ENCODE measurements at regions not wholly inside any gene's neighbourhood (a gene's known extent, or its start where the extent isn't known, plus 50 kb on each side); places are given as distances from the start of the nearest gene placed in this dataset.

- no peak overlapping the region for H3K27ac ChIP-seq (ENCODE audit: low read depth, low read length)
- no peaks in the 10 kb centered on the region for H3K36me3 ChIP-seq (ENCODE audit: insufficient read depth, low read length)
- no peak overlapping the region for H3K9ac ChIP-seq (ENCODE audit: low read depth, low read length)
- no peak overlapping the region for H3K4me3 ChIP-seq (ENCODE audit: low read length)
- H3K9me3 ChIP-seq (ENCODE audit: insufficient read depth, low read depth, low read length): no peaks in the 10 kb centered on the region
- H3K4me1 ChIP-seq (ENCODE audit: insufficient read depth, low read length): no peaks in the 10 kb centered on the region
- 96% methylated on average over 14 of the region's 14 CpGs for WGBS
- H3K27me3 ChIP-seq (ENCODE audit: insufficient read depth, low read length): no peaks in the 10 kb centered on the region
These were observed 245.0 kb downstream of the TTLL2 start for GRCh38 chr6:167569879-167570278.

GRCh38 chr6:167570460-167571400 lies 245.8 kb downstream of the TTLL2 start:
- H3K27me3 ChIP-seq (ENCODE audit: insufficient read depth, low read length): no peaks in the 10 kb centered on the region
- H3K4me1 ChIP-seq (ENCODE audit: insufficient read depth, low read length): no peaks in the 10 kb centered on the region
- WGBS: 94% methylated on average over 25 of the region's 25 CpGs
- H3K9me3 ChIP-seq (ENCODE audit: insufficient read depth, low read depth, low read length): no peaks in the 10 kb centered on the region
- no peak overlapping the region for H3K4me3 ChIP-seq (ENCODE audit: low read length)
- no peak overlapping the region for H3K27ac ChIP-seq (ENCODE audit: low read depth, low read length)
- H3K9ac ChIP-seq (ENCODE audit: low read depth, low read length): no peak overlapping the region
- H3K36me3 ChIP-seq (ENCODE audit: insufficient read depth, low read length): no peaks in the 10 kb centered on the region

- Histone ChIP-seq H3K36me3 (ENCODE audit: insufficient read depth, low read length) (no peaks in the 10 kb centered on the region), H3K27ac (ENCODE audit: low read depth, low read length) (no peak overlapping the region), H3K4me3 (ENCODE audit: low read length) (no peak overlapping the region), H3K9ac (ENCODE audit: low read depth, low read length) (no peak overlapping the region), H3K9me3 (ENCODE audit: insufficient read depth, low read depth, low read length) (no peaks in the 10 kb centered on the region), H3K27me3 (ENCODE audit: insufficient read depth, low read length) (no peaks in the 10 kb centered on the region), H3K4me1 (ENCODE audit: insufficient read depth, low read length) (no peaks in the 10 kb centered on the region)
- 91% methylated on average over 9 of the region's 9 CpGs for WGBS
These were observed 246.7 kb downstream of the TTLL2 start for GRCh38 chr6:167571550-167571949.

GRCh38 chr6:167572106-167572505 lies 247.2 kb downstream of the TTLL2 start:
- no peaks in the 10 kb centered on the region for H3K9me3 ChIP-seq (ENCODE audit: insufficient read depth, low read depth, low read length)
- no peak overlapping the region for H3K4me3 ChIP-seq (ENCODE audit: low read length)
- H3K36me3 ChIP-seq (ENCODE audit: insufficient read depth, low read length): no peaks in the 10 kb centered on the region
- H3K27me3 ChIP-seq (ENCODE audit: insufficient read depth, low read length): no peaks in the 10 kb centered on the region
- H3K27ac ChIP-seq (ENCODE audit: low read depth, low read length): no peak overlapping the region
- H3K9ac ChIP-seq (ENCODE audit: low read depth, low read length): no peak overlapping the region
- no peaks in the 10 kb centered on the region for H3K4me1 ChIP-seq (ENCODE audit: insufficient read depth, low read length)
- 93% methylated on average over 9 of the region's 10 CpGs for WGBS

GRCh38 chr6:167572841-167573271 lies 248.0 kb downstream of the TTLL2 start:
- Histone ChIP-seq H3K9ac (ENCODE audit: low read depth, low read length) (no peak overlapping the region), H3K27ac (ENCODE audit: low read depth, low read length) (no peak overlapping the region), H3K4me1 (ENCODE audit: insufficient read depth, low read length) (no peaks in the 10 kb centered on the region), H3K36me3 (ENCODE audit: insufficient read depth, low read length) (no peaks in the 10 kb centered on the region), H3K9me3 (ENCODE audit: insufficient read depth, low read depth, low read length) (no peaks in the 10 kb centered on the region), H3K4me3 (ENCODE audit: low read length) (no peak overlapping the region), H3K27me3 (ENCODE audit: insufficient read depth, low read length) (no peaks in the 10 kb centered on the region)
- 76% methylated on average over 13 of the region's 13 CpGs for WGBS

GRCh38 chr6:167573461-167574215 lies 248.8 kb downstream of the TTLL2 start:
- H3K36me3 ChIP-seq (ENCODE audit: insufficient read depth, low read length): no peaks in the 10 kb centered on the region
- H3K27me3 ChIP-seq (ENCODE audit: insufficient read depth, low read length): no peaks in the 10 kb centered on the region
- H3K4me3 ChIP-seq (ENCODE audit: low read length): no peak overlapping the region
- WGBS: 88% methylated on average over 16 of the region's 16 CpGs
- no peak overlapping the region for H3K27ac ChIP-seq (ENCODE audit: low read depth, low read length)
- H3K4me1 ChIP-seq (ENCODE audit: insufficient read depth, low read length): no peaks in the 10 kb centered on the region
- H3K9me3 ChIP-seq (ENCODE audit: insufficient read depth, low read depth, low read length): no peaks in the 10 kb centered on the region
- H3K9ac ChIP-seq (ENCODE audit: low read depth, low read length): no peak overlapping the region

GRCh38 chr6:167574431-167575151 lies 249.7 kb downstream of the TTLL2 start:
- no peak overlapping the region for H3K9ac ChIP-seq (ENCODE audit: low read depth, low read length)
- WGBS: 91% methylated on average over 29 of the region's 29 CpGs

GRCh38 chr6:167575158-167575696 lies 250.3 kb downstream of the TTLL2 start:
- Histone ChIP-seq H3K4me1 (ENCODE audit: insufficient read depth, low read length) (no peaks in the 10 kb centered on the region; the same call in 1 of the 2 replicates), H3K27me3 (ENCODE audit: insufficient read depth, low read length) (no peaks in the 10 kb centered on the region), H3K36me3 (ENCODE audit: insufficient read depth, low read length) (no peaks in the 10 kb centered on the region), H3K4me3 (ENCODE audit: low read length) (no peak overlapping the region), H3K9ac (ENCODE audit: low read depth, low read length) (no peak overlapping the region), H3K27ac (ENCODE audit: low read depth, low read length) (no peak overlapping the region), H3K9me3 (ENCODE audit: insufficient read depth, low read depth, low read length) (no peaks in the 10 kb centered on the region)
- WGBS: 92% methylated on average over 23 of the region's 23 CpGs

More at GRCh38 chr6:167574431-167575151, 249.7 kb downstream of the TTLL2 start:
- no peak overlapping the region for H3K27ac ChIP-seq (ENCODE audit: low read depth, low read length)
- H3K36me3 ChIP-seq (ENCODE audit: insufficient read depth, low read length): no peaks in the 10 kb centered on the region
- H3K4me1 ChIP-seq (ENCODE audit: insufficient read depth, low read length): no peaks in the 10 kb centered on the region
- no peaks in the 10 kb centered on the region for H3K9me3 ChIP-seq (ENCODE audit: insufficient read depth, low read depth, low read length)
- H3K27me3 ChIP-seq (ENCODE audit: insufficient read depth, low read length): no peaks in the 10 kb centered on the region
- H3K4me3 ChIP-seq (ENCODE audit: low read length): no peak overlapping the region

GRCh38 chr6:167576050-167576741 lies 250.5 kb upstream of the AFDN start:
- WGBS: 90% methylated on average over 23 of the region's 23 CpGs
- H3K4me3 ChIP-seq (ENCODE audit: low read length): no peak overlapping the region
- no peaks in the 10 kb centered on the region for H3K36me3 ChIP-seq (ENCODE audit: insufficient read depth, low read length)
- no peaks in the 10 kb centered on the region for H3K9me3 ChIP-seq (ENCODE audit: insufficient read depth, low read depth, low read length)
- no peaks in the 10 kb centered on the region; the same call in 1 of the 2 replicates for H3K4me1 ChIP-seq (ENCODE audit: insufficient read depth, low read length)
- no peaks in the 10 kb centered on the region for H3K27me3 ChIP-seq (ENCODE audit: insufficient read depth, low read length)
- H3K9ac ChIP-seq (ENCODE audit: low read depth, low read length): no peak overlapping the region
- H3K27ac ChIP-seq (ENCODE audit: low read depth, low read length): no peak overlapping the region

- H3K36me3 ChIP-seq (ENCODE audit: insufficient read depth, low read length): no peaks in the 10 kb centered on the region
- H3K27ac ChIP-seq (ENCODE audit: low read depth, low read length): no peak overlapping the region
- H3K9ac ChIP-seq (ENCODE audit: low read depth, low read length): no peak overlapping the region
- H3K4me1 ChIP-seq (ENCODE audit: insufficient read depth, low read length): no peaks in the 10 kb centered on the region; the same call in 1 of the 2 replicates
- H3K27me3 ChIP-seq (ENCODE audit: insufficient read depth, low read length): no peaks in the 10 kb centered on the region
- H3K4me3 ChIP-seq (ENCODE audit: low read length): no peak overlapping the region
- 77% methylated on average over 21 of the region's 21 CpGs for WGBS
- H3K9me3 ChIP-seq (ENCODE audit: insufficient read depth, low read depth, low read length): no peaks in the 10 kb centered on the region
These were observed 249.7 kb upstream of the AFDN start for GRCh38 chr6:167576828-167577503.
